ENCODE measurements at regions not wholly inside any gene's neighbourhood (a gene's known extent, or its start where the extent isn't known, plus 50 kb on each side); places are given as distances from the start of the nearest gene placed in this dataset.

- in situ Hi-C loops (cut with MboI; ENCODE audit: low sequenced_read_pairs): no loop called here
Observed at GRCh38 chr3:176479248-176479647, 718.0 kb downstream of the TBL1XR1 start.

- in situ Hi-C loops (cut with MboI; ENCODE audit: low sequenced_read_pairs): no loop called here
Observed at GRCh38 chr3:176469694-176470205, 727.5 kb downstream of the TBL1XR1 start.

GRCh38 chr3:176463610-176464009 lies 733.7 kb downstream of the TBL1XR1 start:
- in situ Hi-C loops (cut with MboI; ENCODE audit: low sequenced_read_pairs): no loop called here

- in situ Hi-C loops (cut with MboI; ENCODE audit: low sequenced_read_pairs): no loop called here
Observed at GRCh38 chr3:176447369-176447768, 749.9 kb downstream of the TBL1XR1 start.

- in situ Hi-C loops (cut with MboI; ENCODE audit: low sequenced_read_pairs): no loop called here
Observed at GRCh38 chr3:176442326-176442725, 755.0 kb downstream of the TBL1XR1 start.

- in situ Hi-C loops (cut with MboI; ENCODE audit: low sequenced_read_pairs): no loop called here
Observed at GRCh38 chr3:176439729-176440128, 757.6 kb downstream of the TBL1XR1 start.

- in situ Hi-C loops (cut with MboI; ENCODE audit: low sequenced_read_pairs): no loop called here
Observed at GRCh38 chr3:176431991-176432390, 765.3 kb downstream of the TBL1XR1 start.

- in situ Hi-C loops (cut with MboI; ENCODE audit: low sequenced_read_pairs): no loop called here
Observed at GRCh38 chr3:176431038-176431418, 766.3 kb downstream of the TBL1XR1 start.

- in situ Hi-C loops (cut with MboI; ENCODE audit: low sequenced_read_pairs): no loop called here
Observed at GRCh38 chr3:176430244-176431037, 766.8 kb downstream of the TBL1XR1 start.

GRCh38 chr3:176428552-176428951 lies 768.7 kb downstream of the TBL1XR1 start:
- in situ Hi-C loops (cut with MboI; ENCODE audit: low sequenced_read_pairs): no loop called here

- in situ Hi-C loops (cut with MboI; ENCODE audit: low sequenced_read_pairs): no loop called here
Observed at GRCh38 chr3:176426371-176426770, 770.9 kb downstream of the TBL1XR1 start.

- in situ Hi-C loops (cut with MboI; ENCODE audit: low sequenced_read_pairs): no loop called here
Observed at GRCh38 chr3:176416870-176417269, 780.4 kb downstream of the TBL1XR1 start.

GRCh38 chr3:176415661-176416295 lies 781.5 kb downstream of the TBL1XR1 start:
- in situ Hi-C loops (cut with MboI; ENCODE audit: low sequenced_read_pairs): no loop called here

GRCh38 chr3:176412771-176413170 lies 784.5 kb downstream of the TBL1XR1 start:
- in situ Hi-C loops (cut with MboI; ENCODE audit: low sequenced_read_pairs): no loop called here

GRCh38 chr3:176403531-176403930 lies 793.8 kb downstream of the TBL1XR1 start:
- in situ Hi-C loops (cut with MboI; ENCODE audit: low sequenced_read_pairs): no loop called here

GRCh38 chr3:176401211-176401610 lies 796.1 kb downstream of the TBL1XR1 start:
- in situ Hi-C loops (cut with MboI; ENCODE audit: low sequenced_read_pairs): no loop called here

- in situ Hi-C loops (cut with MboI; ENCODE audit: low sequenced_read_pairs): no loop called here
Observed at GRCh38 chr3:176399193-176399592, 798.1 kb downstream of the TBL1XR1 start.

- in situ Hi-C loops (cut with MboI; ENCODE audit: low sequenced_read_pairs): no loop called here
Observed at GRCh38 chr3:176395240-176395639, 802.0 kb downstream of the TBL1XR1 start.

GRCh38 chr3:176378789-176379188 lies 818.5 kb downstream of the TBL1XR1 start:
- in situ Hi-C loops (cut with MboI; ENCODE audit: low sequenced_read_pairs): no loop called here

GRCh38 chr3:176376531-176376930 lies 820.8 kb downstream of the TBL1XR1 start:
- in situ Hi-C loops (cut with MboI; ENCODE audit: low sequenced_read_pairs): no loop called here

- in situ Hi-C loops (cut with MboI; ENCODE audit: low sequenced_read_pairs): no loop called here
Observed at GRCh38 chr3:176375519-176375918, 821.8 kb downstream of the TBL1XR1 start.

GRCh38 chr3:176362191-176362731 lies 835.0 kb downstream of the TBL1XR1 start:
- in situ Hi-C loops (cut with MboI; ENCODE audit: low sequenced_read_pairs): no loop called here

Data from HL-60/S4 treated with phorbol 12-myristate 13-acetate at 8.2 ng/mL for 4 days and 3 days (cell line).